ENCODE measurements at regions not wholly inside any gene's neighbourhood (a gene's known extent, or its start where the extent isn't known, plus 50 kb on each side); places are given as distances from the start of the nearest gene placed in this dataset.

DNA sequence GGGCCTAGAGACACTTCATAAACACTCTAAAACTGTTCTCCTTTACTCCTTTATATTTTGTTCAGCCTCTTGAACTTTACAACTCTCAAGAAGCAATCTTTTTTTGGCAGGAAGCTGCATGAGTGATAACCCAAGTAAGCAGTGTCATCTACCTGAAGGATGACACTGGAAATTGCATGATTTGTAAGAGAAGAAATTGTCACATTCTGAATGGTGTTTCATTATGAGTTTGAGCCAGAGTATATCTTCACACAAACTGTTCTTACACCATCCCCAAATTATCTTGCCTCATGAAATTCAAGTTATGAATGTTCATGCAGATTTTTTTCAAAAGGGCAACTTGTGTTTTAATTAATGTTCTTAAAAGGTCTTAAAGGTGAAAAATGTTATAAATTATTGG lies 799.3 kb downstream of the TBC1D32 start:
- in situ Hi-C loops (cut with HindIII; ENCODE audit: extremely low pct_ligation_motif_present, low pct_unique_long_range_greater_than_20kb) (no loop called here), intact Hi-C loops (cut with micrococcal nuclease; ENCODE audit: unreplicated experiment) (no loop called here)
- BruUV-seq (replicated peaks): no TSS peak
- DNase-seq (ENCODE audit: low spot score) (no peak), FAIRE-seq (no peak), ATAC-seq (no peak)
- Histone ChIP-seq H3K79me2 (ENCODE audit: insufficient read depth, low read length) (no peaks in the 10 kb centered on the region), H4K20me1 (ENCODE audit: insufficient read depth, low read length) (no peaks in the 10 kb centered on the region), H3K4me3 (replicated peaks in 1 of 3; ENCODE audit: insufficient read depth in 1 of 3, low read depth in 2 of 3, low read length in 3 of 3) (no peak overlapping the region), H3K36me3 (replicated peaks in 1 of 2; ENCODE audit: control insufficient read depth in 1 of 2, insufficient read depth in 2 of 2, low read length in 2 of 2) (no peaks in the 10 kb centered on the region), H3K9ac (ENCODE audit: insufficient read depth, low read depth, low read length) (no peak overlapping the region), H3K9me3 (ENCODE audit: low read length) (peaks cover 19% of the 10 kb centered on the region), H3K27ac (ENCODE audit: extremely low read length, insufficient read depth, low read length) (no peak overlapping the region), H3K27me3 (ENCODE audit: control insufficient read depth in 1 of 2, insufficient read depth in 2 of 2, low read length in 2 of 2) (no peaks in the 10 kb centered on the region), H2AFZ (ENCODE audit: low read length) (no peak overlapping the region), H3K4me2 (ENCODE audit: low read depth, low read length) (no peak overlapping the region), H3K4me1 (ENCODE audit: insufficient read depth, low read length) (no peaks in the 10 kb centered on the region)
- ChIA-PET CTCF (ENCODE audit: low intra/inter-chr PET ratio, low total read pairs) (no interaction called here), POLR2A (no interaction called here)
- no peak for TF ChIP-seq NFAT5 (CRISPR knock-in tag; IDR thresholded peaks at IDR 0.05)
- TF ChIP-seq ZNF850 (CRISPR knock-in tag; conservative IDR thresholded peaks at IDR 0.05): no peak
- TF ChIP-seq ZNF546 (CRISPR knock-in tag; conservative IDR thresholded peaks at IDR 0.05): no peak
- no peak for TF ChIP-seq HNF1A (IDR thresholded peaks at IDR 0.05; ENCODE audit: low read depth)
- TF ChIP-seq HNF1A (CRISPR knock-in tag; IDR thresholded peaks at IDR 0.05; ENCODE audit: borderline replicate concordance): no peak
- TF ChIP-seq ZNF572 (CRISPR knock-in tag; IDR thresholded peaks at IDR 0.05): no peak
- TF ChIP-seq XRCC5 (optimal IDR thresholded peaks at IDR 0.05; ENCODE audit: low read length): no peak
- TF ChIP-seq HNF4G (IDR thresholded peaks at IDR 0.05; ENCODE audit: borderline replicate concordance, low read depth, low read length): no peak
- TF ChIP-seq HNF4G (CRISPR knock-in tag; IDR thresholded peaks at IDR 0.05; ENCODE audit: borderline replicate concordance, low read depth): no peak
- TF ChIP-seq ZFP82 (CRISPR knock-in tag; IDR thresholded peaks at IDR 0.05; ENCODE audit: borderline replicate concordance): no peak
- TF ChIP-seq, protein P1, sequence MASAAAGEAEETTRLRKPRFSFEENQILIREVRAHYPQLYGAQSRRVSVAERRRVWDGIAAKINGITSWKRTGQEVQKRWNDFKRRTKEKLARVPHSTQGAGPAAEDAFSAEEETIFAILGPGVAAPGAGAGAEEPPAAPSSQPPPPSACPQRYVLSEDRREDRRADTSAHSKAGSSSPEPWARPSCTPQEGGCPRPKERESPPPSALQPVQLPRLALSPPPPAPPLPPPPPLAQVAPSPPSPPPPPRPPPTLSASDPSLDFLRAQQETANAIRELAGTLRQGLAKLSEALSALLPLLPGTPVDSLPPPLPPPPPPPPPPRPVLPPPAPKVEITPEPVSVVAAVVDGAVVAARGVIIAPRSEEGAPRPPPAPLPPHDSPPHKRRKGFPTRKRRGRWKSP (CRISPR knock-in tag; IDR thresholded peaks at IDR 0.05): no peak
- no peak for TF ChIP-seq MEIS1 (CRISPR knock-in tag; IDR thresholded peaks at IDR 0.05; ENCODE audit: borderline replicate concordance)
- TF ChIP-seq ZNF724P (CRISPR knock-in tag; IDR thresholded peaks at IDR 0.05; ENCODE audit: borderline replicate concordance): no peak
- TF ChIP-seq, protein P2, sequence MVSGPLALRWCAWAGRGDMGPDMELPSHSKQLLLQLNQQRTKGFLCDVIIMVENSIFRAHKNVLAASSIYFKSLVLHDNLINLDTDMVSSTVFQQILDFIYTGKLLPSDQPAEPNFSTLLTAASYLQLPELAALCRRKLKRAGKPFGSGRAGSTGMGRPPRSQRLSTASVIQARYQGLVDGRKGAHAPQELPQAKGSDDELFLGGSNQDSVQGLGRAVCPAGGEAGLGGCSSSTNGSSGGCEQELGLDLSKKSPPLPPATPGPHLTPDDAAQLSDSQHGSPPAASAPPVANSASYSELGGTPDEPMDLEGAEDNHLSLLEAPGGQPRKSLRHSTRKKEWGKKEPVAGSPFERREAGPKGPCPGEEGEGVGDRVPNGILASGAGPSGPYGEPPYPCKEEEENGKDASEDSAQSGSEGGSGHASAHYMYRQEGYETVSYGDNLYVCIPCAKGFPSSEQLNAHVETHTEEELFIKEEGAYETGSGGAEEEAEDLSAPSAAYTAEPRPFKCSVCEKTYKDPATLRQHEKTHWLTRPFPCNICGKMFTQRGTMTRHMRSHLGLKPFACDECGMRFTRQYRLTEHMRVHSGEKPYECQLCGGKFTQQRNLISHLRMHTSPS (CRISPR knock-in tag; IDR thresholded peaks at IDR 0.05; ENCODE audit: low read depth): no peak
